Posterior vena cava (tissue), 2 donors: ENCODE measurements at regions not wholly inside any gene's neighbourhood (a gene's known extent, or its start where the extent isn't known, plus 50 kb on each side); places are given as distances from the start of the nearest gene placed in this dataset.

ENCODE experiments used
- DNase-seq: peaks from one replicate; pipeline ENCODE4 v3.0.0-alpha.2; 2020; ENCODE audit warnings: low spot score
- intact Hi-C, 2 donors: fragments of 100-400 bp; cut with DNase I; formaldehyde crosslinking; loops; one replicate each; pipeline versions ENCODE4 v1.14.1 to v1.14.2; 2022 to 2023
- donor health status: DM: yes; HTN: yes; CAD: no.
- donor health status: DM: yes; HTN: yes; CAD: no.

DNA sequence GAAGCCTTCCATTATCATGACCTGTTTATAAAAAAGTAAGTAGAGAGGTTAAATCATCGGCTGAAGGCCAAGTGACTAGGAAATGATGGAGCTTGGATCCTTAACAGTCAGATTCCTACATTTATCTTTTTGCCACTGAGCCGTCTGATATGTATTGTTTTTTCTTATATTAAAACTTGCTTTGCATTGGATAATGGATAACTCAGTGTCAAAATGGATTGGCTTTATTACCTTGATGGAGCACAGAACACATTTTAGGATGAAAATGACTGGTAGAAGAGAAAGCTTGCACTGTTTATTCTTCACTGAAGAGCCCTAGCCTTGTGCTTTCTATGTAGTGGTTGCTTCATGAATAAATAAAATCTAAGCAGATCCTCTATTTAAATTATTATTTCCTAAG lies 54.2 kb upstream of the TSPAN5 start:
- no peak for DNase-seq
- intact Hi-C loops: no loop called here

DNA sequence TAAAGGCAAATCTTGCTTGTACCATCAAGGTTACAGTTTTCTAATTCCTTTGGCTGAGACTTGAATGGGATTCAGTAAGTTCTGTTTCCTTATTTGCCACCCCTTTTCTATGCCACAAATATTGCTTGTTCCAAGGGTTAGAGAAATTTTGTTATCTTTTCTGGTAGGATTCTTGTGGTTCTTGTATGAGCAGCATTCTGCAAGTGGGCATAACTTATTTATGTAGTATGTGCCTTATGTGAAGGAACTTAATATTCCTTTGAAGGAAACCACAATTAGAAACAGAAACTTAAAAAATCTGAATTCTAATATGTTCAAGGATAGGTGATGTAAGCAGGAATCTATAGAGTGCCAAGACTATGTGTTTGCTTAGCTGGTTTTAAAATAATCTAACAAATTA lies 53.1 kb upstream of the TSPAN5 start:
- intact Hi-C loops: no loop called here
- DNase-seq: no peak

DNA sequence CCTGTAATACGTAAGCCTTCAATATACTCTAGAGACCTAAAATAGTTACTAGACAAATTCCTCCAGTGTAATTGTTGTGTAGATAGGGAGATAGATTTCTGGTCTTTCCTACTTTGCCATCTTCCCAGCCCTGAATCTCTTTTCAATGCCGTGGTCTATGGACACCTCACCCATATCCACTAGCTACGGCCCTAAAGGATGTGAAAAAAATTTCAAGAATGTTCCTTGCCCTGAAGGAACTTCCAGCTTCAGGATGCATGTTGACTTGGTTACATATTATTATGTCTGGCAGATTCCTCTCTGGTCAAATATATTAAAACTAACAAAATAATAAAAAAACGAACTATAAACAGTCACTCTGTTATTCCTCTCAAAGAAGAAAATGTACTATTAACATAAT lies 52.4 kb upstream of the TSPAN5 start:
- intact Hi-C loops: no loop called here
- no peak for DNase-seq
